Osteoblast (primary cell): ENCODE measurements at regions not wholly inside any gene's neighbourhood (a gene's known extent, or its start where the extent isn't known, plus 50 kb on each side); places are given as distances from the start of the nearest gene placed in this dataset.

Experiments used
- DNase-seq: peaks from one replicate; pipeline ENCODE4 v3.0.0; 2011; ENCODE audit warnings: low spot score, mixed read lengths; ENCODE audit not compliant: insufficient read length; ENCODE audit errors: missing footprints
- H2AFZ ChIP-seq: 2 replicates; pipeline ENCODE4 v1.6.0; 2011; ENCODE audit warnings: mild to moderate bottlenecking, low read length
- H3K27ac ChIP-seq: 2 replicates; pipeline ENCODE4 v1.5.1; 2011; ENCODE audit warnings: mild to moderate bottlenecking, low read depth, low read length, moderate library complexity
- H3K27me3 ChIP-seq: 2 replicates; pipeline ENCODE4 v1.6.0; 2012; ENCODE audit warnings: mild to moderate bottlenecking, control low read depth, inconsistent platforms, low read length, moderate library complexity; ENCODE audit not compliant: insufficient read depth
- H3K36me3 ChIP-seq: 2 replicates; pipeline ENCODE4 v1.5.1; 2011; ENCODE audit warnings: mild to moderate bottlenecking, low read length, control low read depth, moderate library complexity; ENCODE audit not compliant: insufficient read depth
- H3K4me1 ChIP-seq: 2 replicates; pipeline ENCODE4 v1.5.1; 2011; ENCODE audit warnings: mild to moderate bottlenecking, low read length, control low read depth, moderate library complexity; ENCODE audit not compliant: insufficient read depth
- H3K4me2 ChIP-seq: 2 replicates; pipeline ENCODE4 v1.6.0; 2011; ENCODE audit warnings: mild to moderate bottlenecking, low read length; ENCODE audit not compliant: insufficient read depth
- H3K4me3 ChIP-seq: fragments of 200-600 bp; sonication (generic); 3 replicates; pipeline ENCODE4 v1.5.1; 2012; ENCODE audit warnings: mild to moderate bottlenecking, low read length, inconsistent platforms; ENCODE audit not compliant: insufficient read depth
- H3K79me2 ChIP-seq: 2 replicates; pipeline ENCODE4 v1.6.0; 2012; ENCODE audit warnings: mild to moderate bottlenecking, low read length, control low read depth, inconsistent platforms; ENCODE audit not compliant: insufficient read depth
- H3K9me3 ChIP-seq: 2 replicates; pipeline ENCODE4 v1.5.1; 2011; ENCODE audit warnings: low read depth, low read length, control low read depth
- H4K20me1 ChIP-seq: 2 replicates; pipeline ENCODE4 v1.6.0; 2012; ENCODE audit warnings: mild to moderate bottlenecking, low read length, control low read depth; ENCODE audit not compliant: insufficient read depth
- CTCF ChIP-seq: IDR thresholded peaks from 2 replicates; pipeline ENCODE4 v1.5.1; 2011; ENCODE audit warnings: mild to moderate bottlenecking, low read depth, low read length, moderate library complexity; ENCODE audit errors: extremely low read depth

- H3K4me1 ChIP-seq = no peaks in the 10 kb centered on the region
- no peaks in the 10 kb centered on the region for H4K20me1 ChIP-seq
- no peaks in the 10 kb centered on the region for H3K79me2 ChIP-seq
- no peaks in the 10 kb centered on the region for H3K27me3 ChIP-seq
- no peak overlapping the region for H2AFZ ChIP-seq
- DNase-seq = no peak
- TF ChIP-seq CTCF = no peak
- H3K4me3 ChIP-seq = no peak overlapping the region
- H3K4me2 ChIP-seq = no peak overlapping the region
- no peaks in the 10 kb centered on the region for H3K36me3 ChIP-seq
- no peaks in the 10 kb centered on the region for H3K9me3 ChIP-seq
- H3K27ac ChIP-seq = no peak overlapping the region
These were observed 77.7 kb upstream of the DHX15 start for GRCh38 chr4:24662056-24662455.

- H3K4me1 ChIP-seq = no peaks in the 10 kb centered on the region
- no peak overlapping the region for H3K4me3 ChIP-seq
- no peaks in the 10 kb centered on the region for H3K36me3 ChIP-seq
- no peak overlapping the region for H2AFZ ChIP-seq
- H3K4me2 ChIP-seq = no peak overlapping the region
- no peak overlapping the region for H3K27ac ChIP-seq
- no peak for TF ChIP-seq CTCF
- no peaks in the 10 kb centered on the region for H3K9me3 ChIP-seq
- no peaks in the 10 kb centered on the region for H4K20me1 ChIP-seq
- no peaks in the 10 kb centered on the region for H3K79me2 ChIP-seq
- no peak for DNase-seq
- H3K27me3 ChIP-seq = no peaks in the 10 kb centered on the region
These were observed 78.2 kb upstream of the DHX15 start for GRCh38 chr4:24662542-24662941.

- H3K9me3 ChIP-seq = no peaks in the 10 kb centered on the region
- H3K79me2 ChIP-seq = no peaks in the 10 kb centered on the region
- DNase-seq = no peak
- no peak overlapping the region for H3K4me2 ChIP-seq
- no peak overlapping the region for H2AFZ ChIP-seq
- H3K27me3 ChIP-seq = peaks cover 6% of the 10 kb centered on the region
- no peak overlapping the region for H3K4me3 ChIP-seq
- H3K36me3 ChIP-seq = no peaks in the 10 kb centered on the region
- no peaks in the 10 kb centered on the region for H3K4me1 ChIP-seq
- no peak overlapping the region for H3K27ac ChIP-seq
- H4K20me1 ChIP-seq = no peaks in the 10 kb centered on the region
- no peak for TF ChIP-seq CTCF
These were observed 80.6 kb upstream of the DHX15 start for GRCh38 chr4:24664956-24665355.

- Histone ChIP-seq H3K79me2 (no peaks in the 10 kb centered on the region), H3K4me1 (no peaks in the 10 kb centered on the region), H3K9me3 (no peaks in the 10 kb centered on the region), H3K4me3 (no peak overlapping the region), H4K20me1 (no peaks in the 10 kb centered on the region), H3K36me3 (no peaks in the 10 kb centered on the region), H3K27ac (no peak overlapping the region), H3K4me2 (no peak overlapping the region), H3K27me3 (peaks cover 6% of the 10 kb centered on the region), H2AFZ (no peak overlapping the region)
- no peak for TF ChIP-seq CTCF
- DNase-seq = no peak
These were observed 82.0 kb upstream of the DHX15 start for GRCh38 chr4:24666316-24666715.
